Prostate gland (tissue), 2 donors: ENCODE measurements at regions not wholly inside any gene's neighbourhood (a gene's known extent, or its start where the extent isn't known, plus 50 kb on each side); places are given as distances from the start of the nearest gene placed in this dataset.

Experiments
- CTCF ChIP-seq, 4 experiments: fragments of 200-600 bp in 2 of 4; fragments of 450-650 bp in 2 of 4; sonication (generic) in 2 of 4; IDR thresholded peaks; 1 replicate in 3 of 4; 2 replicates in 1 of 4; pipeline ENCODE4 v1.5.1; 2016 to 2019; ENCODE audit warnings: antibody characterized with exemption in 4 of 4, mild to moderate bottlenecking in 2 of 4, moderate library complexity in 2 of 4
- POLR2A ChIP-seq: fragments of 450-650 bp; IDR thresholded peaks from one replicate; pipeline ENCODE4 v1.6.1; 2016; ENCODE audit warnings: antibody characterized with exemption, mild to moderate bottlenecking
- POLR2AphosphoS5 ChIP-seq: sonication (generic); formaldehyde crosslinking; IDR thresholded peaks from one replicate; pipeline ENCODE4 v1.6.1; 2017; ENCODE audit warnings: antibody characterized with exemption

GRCh38 chr9:11794984-11795383 is 898.2 kb upstream of the TYRP1 start:
- no peak for TF ChIP-seq CTCF (IDR thresholded peaks at IDR 0.05)
- no peak for TF ChIP-seq POLR2AphosphoS5
- no peak for TF ChIP-seq POLR2A
